MM.1S (cell line): ENCODE measurements at regions not wholly inside any gene's neighbourhood (a gene's known extent, or its start where the extent isn't known, plus 50 kb on each side); places are given as distances from the start of the nearest gene placed in this dataset.

Source experiments
- CTCF ChIP-seq: fragments of 300-600 bp; sonication (generic); IDR thresholded peaks from 2 replicates; pipeline ENCODE4 v1.5.1; 2016; ENCODE audit warnings: antibody characterized with exemption, low read length, mixed read lengths
- EZH2 ChIP-seq: fragments of 300-600 bp; sonication (generic); optimal IDR thresholded peaks from 2 replicates; pipeline ENCODE3; 2017; ENCODE audit warnings: low read depth, mild to moderate bottlenecking, antibody characterized with exemption, low read length, mixed read lengths

DNA sequence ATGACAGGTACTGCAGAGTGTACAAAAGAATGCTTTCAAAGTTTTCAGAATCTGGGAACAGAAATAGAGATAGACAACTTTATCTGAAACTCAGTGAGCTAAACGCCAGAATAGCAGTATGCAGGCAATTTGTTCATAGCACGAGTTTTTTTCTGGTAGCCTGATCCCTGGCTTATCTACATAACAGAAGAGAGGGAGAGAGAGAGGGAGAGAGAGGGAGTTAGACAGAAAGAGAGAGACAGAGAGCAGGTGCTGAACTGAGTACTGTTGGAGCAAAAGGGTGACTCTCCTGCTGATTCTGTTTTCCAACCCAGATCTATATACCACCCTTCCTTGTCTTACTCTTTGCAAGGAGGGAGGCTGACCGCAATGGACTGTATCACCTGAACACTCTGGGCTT is 388.0 kb upstream of the CA10 start:
- no peak for TF ChIP-seq CTCF
- TF ChIP-seq EZH2, result no peak
